Thymus (tissue), 11 donors: ENCODE measurements at regions not wholly inside any gene's neighbourhood (a gene's known extent, or its start where the extent isn't known, plus 50 kb on each side); places are given as distances from the start of the nearest gene placed in this dataset.

Source experiments
- DNase-seq, 9 donors: peaks; one replicate each; pipeline ENCODE4 v3.0.0-alpha.2; 2013; ENCODE audit warnings: low spot score in 9 of 9, low read depth in 6 of 9, missing footprints in 1 of 9
- H3K27ac ChIP-seq, 2 donors: one replicate each; pipeline ENCODE4 v1.5.1; 2013; ENCODE audit warnings: control low read depth in 1 of 2, low read depth in 1 of 2, low read length in 1 of 2, mild to moderate bottlenecking in 1 of 2, moderate library complexity in 1 of 2
- H3K27me3 ChIP-seq, 2 donors: one replicate each; pipeline ENCODE4 v1.5.1; 2013; ENCODE audit warnings: low read length in 1 of 2; ENCODE audit not compliant: control insufficient read depth in 2 of 2, insufficient read depth in 1 of 2
- H3K36me3 ChIP-seq, 2 donors: one replicate each; pipeline ENCODE4 v1.5.1; 2013; ENCODE audit warnings: low read length in 1 of 2, mild to moderate bottlenecking in 1 of 2, moderate library complexity in 1 of 2; ENCODE audit not compliant: control insufficient read depth in 2 of 2, insufficient read depth in 2 of 2
- H3K4me1 ChIP-seq, 2 donors: one replicate each; pipeline ENCODE4 v1.5.1; 2013; ENCODE audit warnings: low read length in 2 of 2; ENCODE audit not compliant: control insufficient read depth in 2 of 2, insufficient read depth in 2 of 2
- H3K4me3 ChIP-seq, 2 donors: one replicate each; pipeline ENCODE4 v1.5.1; 2013; ENCODE audit warnings: low read length in 2 of 2, control low read depth in 1 of 2, mild to moderate bottlenecking in 1 of 2
- H3K9me3 ChIP-seq, 2 donors: one replicate each; pipeline ENCODE4 v1.5.1; 2013; ENCODE audit warnings: low read length in 1 of 2, mild to moderate bottlenecking in 1 of 2; ENCODE audit not compliant: control insufficient read depth in 2 of 2, insufficient read depth in 1 of 2
- WGBS: extraction: QIAGEN DNeasy Blood & Tissue Kit; methylation state at CpG from one replicate; pipeline ENCODE4 v1.1.7; 2013; 5-methylcytosine and 5-hydroxymethylcytosine counted together
- donor health status: healthy.

DNA sequence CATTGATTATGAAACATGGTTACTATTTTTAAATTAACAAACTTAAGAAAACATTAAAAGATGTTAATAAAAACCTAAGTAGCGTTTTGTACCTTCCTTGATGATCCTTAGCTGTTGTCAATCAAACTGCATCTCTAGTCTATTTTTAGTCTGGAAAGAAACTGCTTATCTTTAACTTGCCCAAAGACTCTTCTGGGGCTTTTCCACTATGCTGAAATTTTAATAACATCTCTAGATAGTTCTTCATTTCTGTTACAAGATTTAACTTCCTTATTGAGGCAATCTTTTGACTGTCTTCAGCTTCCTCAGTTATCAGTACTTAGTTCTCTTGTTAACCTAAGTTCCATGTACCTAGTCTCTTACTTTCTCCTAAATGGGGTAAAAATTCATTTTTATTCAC, 135.9 kb upstream of the HMCN1 start:
- 86% methylated on average over 1 of the region's 1 CpG for WGBS

GRCh38 chr1:185595835-185596667, 138.1 kb upstream of the HMCN1 start:
- Histone ChIP-seq H3K36me3 (no peaks in the 10 kb centered on the region), H3K4me3 (no peak overlapping the region), H3K9me3 (no peaks in the 10 kb centered on the region), H3K27ac (no peak overlapping the region), H3K4me1 (no peaks in the 10 kb centered on the region), H3K27me3 (no peaks in the 10 kb centered on the region)
- DNase-seq = peak; percentile 4 to 72 (median 33)
- 82% methylated on average over 3 of the region's 3 CpGs for WGBS

More for the DNA sequence above, 135.9 kb upstream of the HMCN1 start:
- no peak overlapping the region for H3K27ac ChIP-seq
- H3K27me3 ChIP-seq = no peaks in the 10 kb centered on the region
- H3K9me3 ChIP-seq = no peaks in the 10 kb centered on the region
- DNase-seq = peak in 1 of 9 donors; percentile 13
- H3K4me1 ChIP-seq = no peaks in the 10 kb centered on the region
- no peaks in the 10 kb centered on the region for H3K36me3 ChIP-seq
- H3K4me3 ChIP-seq = no peak overlapping the region

- Histone ChIP-seq H3K27ac (no peak overlapping the region), H3K27me3 (no peaks in the 10 kb centered on the region), H3K4me3 (no peak overlapping the region), H3K9me3 (no peaks in the 10 kb centered on the region), H3K36me3 (no peaks in the 10 kb centered on the region), H3K4me1 (no peaks in the 10 kb centered on the region)
- 94% methylated on average over 3 of the region's 3 CpGs for WGBS
- DNase-seq = no peak
These were observed 139.3 kb upstream of the HMCN1 start for GRCh38 chr1:185594786-185595410.

DNA sequence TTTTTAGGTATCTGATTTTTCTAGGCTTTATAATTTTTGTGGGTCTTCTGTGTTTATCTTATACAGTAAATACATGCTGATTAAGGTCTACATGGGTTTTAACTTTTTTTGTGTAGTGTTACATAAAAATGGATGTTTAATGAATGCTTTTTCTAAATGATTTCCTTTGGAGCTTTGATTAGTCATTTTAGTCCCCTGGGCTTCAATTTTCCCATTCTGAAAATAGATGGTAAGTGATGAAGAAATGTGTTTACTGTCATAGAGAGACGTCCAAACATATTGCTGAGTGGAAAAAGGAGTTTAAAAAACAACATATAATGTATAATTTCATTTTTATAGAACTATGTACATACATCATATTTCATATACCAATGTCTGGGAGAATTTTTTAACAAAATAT, 140.9 kb upstream of the HMCN1 start:
- Histone ChIP-seq H3K4me1 (no peaks in the 10 kb centered on the region), H3K4me3 (no peak overlapping the region), H3K27ac (no peak overlapping the region), H3K9me3 (no peaks in the 10 kb centered on the region), H3K27me3 (no peaks in the 10 kb centered on the region), H3K36me3 (no peaks in the 10 kb centered on the region)
- 70% methylated on average over 1 of the region's 1 CpG for WGBS
- no peak for DNase-seq

DNA sequence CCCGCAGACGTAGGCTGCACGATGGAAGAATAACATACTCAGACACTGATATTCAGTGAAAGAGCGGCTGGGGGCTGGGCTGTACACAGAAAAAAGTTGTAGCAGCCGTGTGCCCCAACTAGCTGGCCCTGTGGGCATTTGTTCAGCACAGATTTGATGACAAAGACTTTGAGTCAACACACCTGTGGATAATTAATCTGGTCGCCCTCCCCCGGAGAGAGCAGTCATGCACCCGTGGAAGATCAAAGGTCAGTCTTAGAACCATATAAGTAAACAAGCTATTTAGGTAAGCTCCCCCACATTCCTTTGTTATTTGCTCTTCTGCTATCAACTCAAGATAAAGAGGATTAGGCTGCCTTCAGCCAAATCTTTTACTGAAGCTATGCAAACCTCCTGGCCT, 148.4 kb upstream of the HMCN1 start:
- Histone ChIP-seq H3K9me3 (peaks cover 0 to 17% of the 10 kb centered on the region in 2 donors), H3K4me1 (no peaks in the 10 kb centered on the region), H3K36me3 (no peaks in the 10 kb centered on the region), H3K27ac (no peak overlapping the region), H3K27me3 (no peaks in the 10 kb centered on the region), H3K4me3 (no peak overlapping the region)
- DNase-seq = no peak
- WGBS = 90% methylated on average over 8 of the region's 8 CpGs

GRCh38 chr1:185581961-185582725, 152.0 kb upstream of the HMCN1 start:
- Histone ChIP-seq H3K9me3 (peaks cover 1 to 17% of the 10 kb centered on the region in 2 donors), H3K4me1 (no peaks in the 10 kb centered on the region), H3K27ac (no peak overlapping the region), H3K27me3 (no peaks in the 10 kb centered on the region), H3K4me3 (no peak overlapping the region), H3K36me3 (no peaks in the 10 kb centered on the region)
- DNase-seq = no peak
- WGBS = 98% methylated on average over 4 of the region's 4 CpGs

DNA sequence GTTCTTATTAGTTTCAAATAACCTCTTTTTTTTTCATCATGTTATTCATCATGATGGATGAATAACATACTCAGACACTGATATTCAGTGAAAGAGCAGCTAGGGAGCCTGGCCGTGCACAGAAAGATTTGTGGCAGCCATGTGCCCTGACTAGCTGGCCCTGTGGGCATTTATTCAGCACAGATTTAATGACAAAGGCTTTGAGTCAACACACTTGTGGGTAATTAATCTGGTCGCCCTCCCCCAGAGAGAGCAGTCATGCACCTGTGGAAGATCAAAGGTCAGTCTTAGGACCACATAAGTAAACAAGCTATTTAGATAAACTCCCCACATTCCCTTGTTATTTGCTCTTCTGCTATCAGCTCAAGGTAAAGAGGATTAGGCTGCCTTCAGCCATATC, 153.2 kb upstream of the HMCN1 start:
- WGBS = 95% methylated on average over 2 of the region's 2 CpGs
- H3K27ac ChIP-seq = no peak overlapping the region
- no peaks in the 10 kb centered on the region for H3K27me3 ChIP-seq
- DNase-seq = no peak
- H3K4me1 ChIP-seq = no peaks in the 10 kb centered on the region
- no peaks in the 10 kb centered on the region for H3K36me3 ChIP-seq
- peaks cover 1 to 11% of the 10 kb centered on the region in 2 donors for H3K9me3 ChIP-seq
- H3K4me3 ChIP-seq = no peak overlapping the region

DNA sequence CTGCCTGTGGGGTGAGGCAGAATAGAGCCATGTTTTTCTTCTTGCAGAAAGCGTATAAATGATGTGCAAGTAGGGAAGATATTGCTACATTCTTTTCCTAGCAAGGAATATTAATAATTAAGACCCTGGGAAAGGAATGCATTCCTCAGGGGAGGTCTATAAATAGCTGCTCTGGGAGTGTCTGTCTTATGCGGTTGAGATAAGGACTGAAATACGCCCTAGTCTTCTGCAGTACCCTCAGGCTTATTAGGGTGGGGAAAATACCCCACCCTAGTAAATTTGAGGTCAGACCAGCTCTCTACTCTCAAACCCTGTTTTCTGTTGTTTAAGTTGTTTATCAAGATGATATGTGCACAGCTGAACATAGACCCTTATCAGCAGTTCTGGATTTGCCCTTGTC, 155.9 kb upstream of the HMCN1 start:
- Histone ChIP-seq H3K9me3 (peaks cover 1 to 11% of the 10 kb centered on the region in 2 donors), H3K27me3 (no peaks in the 10 kb centered on the region), H3K4me3 (no peak overlapping the region), H3K27ac (no peak overlapping the region), H3K36me3 (no peaks in the 10 kb centered on the region), H3K4me1 (no peaks in the 10 kb centered on the region)
- no peak for DNase-seq
- WGBS = over 99% methylated on average over 3 of the region's 3 CpGs
